Left cardiac atrium (tissue), 4 donors: ENCODE measurements at regions not wholly inside any gene's neighbourhood (a gene's known extent, or its start where the extent isn't known, plus 50 kb on each side); places are given as distances from the start of the nearest gene placed in this dataset.

ENCODE experiments used
- ATAC-seq, 2 donors: fragments of 200-7000 bp; cut with Tn5 transposase; one replicate each; pipeline ENCODE4 v1.9.1; 2020; ENCODE audit warnings: mild to moderate bottlenecking in 2 of 2, moderate library complexity in 2 of 2
- DNase-seq: peaks from one replicate; pipeline ENCODE4 v3.0.0-alpha.2; 2020
- intact Hi-C, 2 donors: fragments of 100-400 bp; cut with DNase I; formaldehyde crosslinking; loops; one replicate each; pipeline versions ENCODE4 v1.14.1 to v1.15.1; 2022 to 2023
- donor health status: DM: no; HTN: yes; CAD: no.
- donor health status: DM: no; HTN: yes; CAD: no; lungs with severe emphysema.
- donor health status: DM: yes; HTN: yes; CAD: no.
- donor health status: Dilated cardiomyopathy.

DNA sequence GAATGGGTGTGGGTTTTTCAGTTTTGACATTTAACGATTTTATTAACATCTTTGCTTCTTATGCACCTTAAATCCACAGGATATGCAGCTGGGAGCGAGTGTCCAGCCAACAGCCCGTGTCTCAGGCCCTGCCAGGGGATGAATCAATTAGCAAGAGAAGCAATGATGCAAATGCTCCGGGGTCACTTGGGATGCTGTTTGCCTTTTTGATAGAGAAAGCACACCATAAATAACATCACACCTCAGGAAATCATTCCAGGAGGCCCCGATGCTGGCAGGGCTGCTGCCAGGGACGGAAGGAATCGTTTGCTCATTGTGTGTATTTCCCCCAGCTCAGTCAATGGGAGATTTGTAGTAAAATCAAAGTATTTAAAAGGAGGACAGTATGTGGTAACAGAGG is 394.0 kb upstream of the HNRNPA3 start:
- no peak for ATAC-seq
- intact Hi-C loops, result loop anchor here (10.0 kb wide), 3 partner anchors 134 to 694 kb away; partner anchors contain the start of genes HOXD8 (in 1 of the 2) and HOXD9 (in 1 of the 2)
- DNase-seq, result no peak

DNA sequence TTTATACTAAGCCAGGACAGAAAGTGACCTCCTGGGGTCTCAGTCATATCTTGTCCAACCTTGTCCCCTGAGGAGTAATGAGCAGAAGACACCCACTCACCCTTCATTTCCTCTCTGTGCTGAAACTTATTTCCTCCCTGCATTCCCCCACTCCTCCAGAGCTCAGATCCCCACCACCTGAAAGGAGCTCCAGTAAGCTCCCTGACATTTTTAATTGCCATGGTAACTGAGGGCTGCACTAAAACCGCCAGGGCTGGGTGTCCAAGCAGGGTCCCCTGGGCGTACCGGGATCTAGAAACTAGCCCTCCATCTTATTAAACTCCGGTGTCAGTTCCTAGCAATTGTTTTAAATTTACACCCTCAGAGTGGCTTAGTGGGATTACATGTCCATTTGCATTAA is 393.3 kb upstream of the HNRNPA3 start:
- ATAC-seq (no peak), DNase-seq (no peak)
- intact Hi-C loops, result loop anchor here (10.0 kb wide), 3 partner anchors 135 to 695 kb away; partner anchors contain the start of genes HOXD8 (in 1 of the 2) and HOXD9 (in 1 of the 2)

DNA sequence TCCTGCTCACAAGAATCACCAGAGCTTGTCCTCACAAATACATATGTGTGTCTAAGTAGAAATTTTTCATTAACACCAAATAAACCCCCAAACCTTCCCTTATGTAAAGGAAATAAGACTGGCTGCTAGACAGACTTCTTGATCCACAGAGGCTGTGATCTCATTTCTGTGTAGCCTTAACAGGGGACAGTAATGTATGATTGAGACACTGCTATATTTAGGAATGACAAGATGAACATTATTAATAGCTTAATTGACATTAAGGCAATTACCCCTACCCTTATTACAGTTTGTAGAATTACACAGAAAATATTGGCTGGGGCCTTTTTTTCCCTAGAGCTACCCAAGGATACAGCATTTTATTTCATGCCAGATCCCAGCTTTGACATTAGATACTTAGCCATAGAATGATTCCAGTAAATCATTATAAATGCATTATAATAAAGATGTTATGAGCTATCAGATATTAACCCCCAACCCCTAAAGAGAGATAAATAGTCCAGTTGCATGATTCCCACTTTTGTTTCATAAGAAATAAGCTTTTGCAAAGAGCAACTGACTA is 392.1 kb upstream of the HNRNPA3 start:
- no peak for ATAC-seq
- intact Hi-C loops, result no loop called here
- DNase-seq, result no peak

DNA sequence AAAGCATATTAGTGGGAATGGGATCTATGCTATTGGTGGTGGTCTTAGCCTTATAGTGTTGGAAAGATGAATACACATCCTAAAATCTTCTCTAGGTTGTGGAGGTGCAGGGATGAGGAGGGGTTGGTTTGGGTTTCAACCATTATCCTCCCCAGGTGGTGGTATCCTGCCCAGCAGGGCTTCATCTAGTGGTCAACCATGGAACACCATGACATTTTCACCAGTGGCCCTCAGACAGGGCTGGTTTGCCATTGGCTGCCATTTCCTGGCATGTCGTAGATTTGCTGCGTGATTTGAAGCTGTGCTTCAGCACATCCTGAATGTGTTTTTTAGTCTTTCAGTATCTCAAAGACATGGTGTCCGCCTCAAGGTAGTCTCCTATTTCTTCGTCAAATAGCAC is 391.2 kb upstream of the HNRNPA3 start:
- DNase-seq, result no peak
- intact Hi-C loops, result no loop called here
- no peak for ATAC-seq

DNA sequence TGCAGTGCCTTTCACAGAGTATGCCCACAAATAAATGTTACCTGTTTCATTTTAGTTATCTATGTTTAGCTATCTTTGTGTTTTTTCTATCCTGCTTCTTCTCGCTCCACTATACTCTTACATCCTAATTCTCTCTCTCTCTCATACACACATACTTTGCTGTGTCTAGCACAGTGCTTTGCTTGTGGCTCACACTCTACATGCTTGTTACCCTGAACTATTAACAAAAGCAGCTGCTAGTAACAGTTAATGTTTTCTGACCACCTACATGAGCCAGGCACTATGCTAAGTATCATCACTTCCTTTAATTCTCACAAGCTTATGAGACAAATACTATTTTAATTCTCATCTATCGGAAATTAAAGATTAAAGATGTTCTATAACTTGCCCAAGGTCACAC is 390.5 kb upstream of the HNRNPA3 start:
- ATAC-seq (no peak), DNase-seq (no peak)
- intact Hi-C loops, result no loop called here

DNA sequence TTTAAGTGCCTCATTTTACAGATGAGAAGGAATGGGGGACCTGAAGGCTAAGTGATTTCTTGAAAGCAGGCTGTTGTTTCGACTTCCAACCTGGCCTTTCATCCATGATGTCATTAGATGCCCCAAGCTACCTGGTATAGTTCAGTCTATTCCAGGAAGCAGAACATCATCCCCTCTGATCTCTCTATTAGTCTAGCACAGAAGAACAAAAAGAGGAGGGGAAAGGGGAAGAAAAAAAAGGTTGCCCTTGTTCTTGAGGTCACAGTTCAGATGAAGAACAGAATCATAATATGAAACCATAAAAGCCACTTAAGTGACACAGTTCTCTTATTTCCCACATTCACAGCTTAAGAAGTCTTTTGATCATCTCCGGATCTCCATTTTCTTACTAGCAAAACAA is 386.2 kb upstream of the HNRNPA3 start:
- intact Hi-C loops, result no loop called here
- ATAC-seq (no peak), DNase-seq (no peak)

DNA sequence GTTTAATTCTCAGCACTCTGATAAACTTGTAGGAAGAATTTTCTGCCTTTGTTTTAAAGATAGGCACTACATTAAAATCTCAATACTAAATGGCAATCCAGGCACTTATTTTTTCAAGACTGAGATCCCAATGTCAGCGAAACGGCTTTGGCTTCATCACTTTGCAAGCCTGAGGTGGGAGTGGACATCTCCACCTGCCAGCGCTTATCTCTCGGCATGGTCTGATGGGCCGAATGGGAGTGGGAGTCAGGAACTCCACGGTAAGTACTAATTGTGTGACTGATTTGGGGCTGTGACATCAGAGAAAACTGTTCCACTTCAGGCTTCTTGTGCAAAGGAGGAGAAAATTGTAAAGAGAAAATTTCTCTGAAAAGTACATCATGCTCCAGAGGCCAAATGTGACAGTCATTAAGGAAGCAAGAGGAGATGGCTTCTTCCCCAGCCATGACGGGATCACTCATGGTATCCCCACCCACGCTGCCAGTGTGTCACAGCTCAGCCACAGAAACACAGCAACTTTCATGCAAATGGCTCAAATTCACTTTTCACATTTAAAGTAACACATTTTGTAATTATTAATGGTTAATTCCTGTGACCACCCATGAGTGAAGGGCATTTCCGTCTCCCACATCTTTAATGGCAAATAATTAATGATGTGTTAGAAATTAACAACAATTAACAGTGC is 385.5 kb upstream of the HNRNPA3 start:
- DNase-seq (no peak), ATAC-seq (no peak)
- intact Hi-C loops, result no loop called here

DNA sequence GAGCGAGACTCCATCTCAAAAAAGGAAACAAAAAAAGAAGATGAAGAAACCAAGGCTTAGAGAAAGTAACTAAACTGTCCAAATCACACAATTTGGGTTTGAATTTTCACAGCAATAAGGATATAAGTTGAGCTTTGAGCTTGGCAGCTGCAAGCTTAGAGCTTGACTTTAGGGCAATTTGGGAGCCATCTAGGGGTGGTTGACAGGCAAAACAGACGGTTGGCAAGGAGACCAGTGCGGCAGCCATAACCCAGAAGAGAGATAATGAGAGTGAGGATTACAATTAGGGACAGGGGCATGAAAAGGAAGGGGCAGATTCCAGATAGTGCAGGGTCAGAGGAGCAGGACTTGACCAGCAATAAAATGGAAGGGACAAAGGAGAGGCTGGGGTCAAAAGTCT is 382.2 kb upstream of the HNRNPA3 start:
- DNase-seq (no peak), ATAC-seq (no peak)
- intact Hi-C loops, result no loop called here

DNA sequence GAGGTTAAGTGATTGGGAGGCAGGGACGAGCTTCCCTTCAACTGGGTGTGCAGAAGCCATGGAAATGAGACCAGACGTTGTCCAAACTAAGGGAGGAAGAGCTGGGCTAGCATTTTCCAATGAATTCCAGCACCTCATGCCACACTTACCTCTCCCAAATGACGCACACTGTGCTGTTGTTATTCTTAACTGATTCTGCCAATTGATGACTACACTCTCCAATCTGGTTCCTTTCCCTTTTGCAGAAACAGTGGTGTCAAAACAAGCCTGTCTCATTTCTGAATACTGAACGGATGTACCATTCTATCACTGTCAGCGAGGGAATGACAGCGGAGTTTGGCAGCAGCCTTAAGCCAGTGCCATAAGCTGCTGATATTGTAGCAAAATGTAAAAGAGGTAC is 380.5 kb upstream of the HNRNPA3 start:
- ATAC-seq, result no peak
- intact Hi-C loops, result no loop called here
- DNase-seq, result no peak

DNA sequence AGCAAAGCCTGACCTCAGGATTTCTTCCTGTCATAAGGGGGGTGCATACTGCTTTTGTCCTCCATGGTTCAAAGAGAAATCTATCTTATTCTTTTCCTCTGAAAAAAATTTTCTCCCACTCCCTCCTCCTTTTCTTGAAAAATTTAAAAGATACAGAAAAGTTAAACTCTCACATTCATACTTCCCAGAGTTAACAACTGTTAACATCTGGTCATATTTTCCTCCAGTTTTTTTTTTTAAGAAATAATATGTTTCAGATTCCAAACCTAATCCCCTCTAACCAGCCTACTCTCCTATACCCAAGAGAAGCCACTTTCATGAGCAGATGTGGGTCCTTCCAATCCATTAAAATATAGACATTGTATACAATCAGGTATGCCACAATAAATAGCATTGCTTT is 378.9 kb upstream of the HNRNPA3 start:
- intact Hi-C loops, result no loop called here
- DNase-seq (no peak), ATAC-seq (no peak)

DNA sequence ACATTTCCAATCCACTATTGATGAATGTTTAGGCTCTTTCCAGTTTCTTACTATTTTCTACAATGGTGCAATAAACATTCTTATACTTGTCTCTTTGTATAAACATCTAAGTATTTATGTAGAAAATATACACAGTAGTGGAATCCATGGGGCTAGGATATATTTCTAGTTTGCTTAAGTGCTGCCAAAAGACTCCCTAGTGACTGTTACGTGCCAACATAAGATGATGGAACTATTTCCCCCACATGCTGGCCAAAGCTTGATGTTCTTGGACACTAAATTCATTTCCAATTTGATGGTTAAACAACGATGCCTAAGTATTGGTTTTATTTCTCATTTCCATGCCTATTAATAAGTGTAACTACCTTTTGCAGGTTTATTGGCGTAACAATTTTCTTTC is 378.4 kb upstream of the HNRNPA3 start:
- intact Hi-C loops, result no loop called here
- DNase-seq, result no peak
- no peak for ATAC-seq

DNA sequence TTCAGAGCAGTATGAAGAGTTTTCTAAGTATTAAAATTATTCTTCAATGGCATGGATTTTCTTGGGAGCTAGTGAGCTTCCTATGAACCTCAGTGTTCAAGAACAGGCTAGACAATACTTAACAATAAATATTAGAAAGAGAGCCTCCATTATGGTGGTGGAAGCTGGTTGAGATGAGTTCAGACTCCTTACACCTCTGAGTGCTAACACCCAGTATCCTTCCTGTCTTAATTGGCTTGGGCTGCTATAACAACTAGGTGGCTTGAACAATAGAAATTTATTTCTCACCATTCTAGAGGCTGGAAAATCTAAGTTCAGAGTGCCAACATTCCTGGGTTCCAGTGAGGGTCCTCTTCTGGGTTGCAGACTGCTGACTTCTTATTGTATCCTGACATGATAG is 369.4 kb upstream of the HNRNPA3 start:
- DNase-seq, result no peak
- intact Hi-C loops, result no loop called here
- ATAC-seq, result no peak

DNA sequence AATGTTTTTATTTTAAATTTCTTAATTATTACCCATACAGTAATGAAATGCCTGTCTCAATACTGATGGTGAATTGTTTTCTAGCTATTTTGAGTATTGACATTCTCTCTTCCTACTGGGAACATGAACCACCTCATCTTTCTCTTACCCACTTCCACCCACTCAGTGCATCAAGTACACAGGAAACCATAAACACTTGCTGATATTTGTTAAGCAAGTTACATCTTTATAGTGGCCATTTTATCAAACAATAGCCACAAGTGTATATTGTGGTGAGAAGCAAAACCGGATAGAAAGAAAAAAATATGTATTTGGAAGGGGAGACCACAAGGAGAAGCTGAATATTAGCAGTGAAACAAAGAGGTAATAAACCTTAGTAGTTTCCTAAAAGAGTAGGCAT is 368.1 kb upstream of the HNRNPA3 start:
- no peak for DNase-seq
- intact Hi-C loops, result no loop called here
- no peak for ATAC-seq

DNA sequence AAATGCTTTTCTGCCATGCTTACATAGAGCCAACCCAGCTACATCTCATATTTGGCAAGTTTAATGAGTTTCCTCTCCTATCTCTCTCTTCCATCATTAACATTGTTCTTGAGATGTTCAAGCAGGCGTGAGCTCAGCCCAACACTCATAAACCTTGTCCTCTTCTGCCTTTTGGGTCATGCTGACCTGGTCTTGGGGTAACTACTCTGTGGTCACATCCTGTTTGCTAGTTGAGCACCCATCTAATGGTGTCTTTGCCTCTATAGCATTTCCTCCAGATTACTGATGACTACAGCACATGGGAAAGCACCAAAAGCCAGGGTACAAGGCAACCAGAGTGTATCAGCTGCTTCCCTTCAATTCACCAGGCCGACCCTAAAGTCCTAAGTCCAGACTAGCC is 366.9 kb upstream of the HNRNPA3 start:
- ATAC-seq (no peak), DNase-seq (no peak)
- intact Hi-C loops, result no loop called here

DNA sequence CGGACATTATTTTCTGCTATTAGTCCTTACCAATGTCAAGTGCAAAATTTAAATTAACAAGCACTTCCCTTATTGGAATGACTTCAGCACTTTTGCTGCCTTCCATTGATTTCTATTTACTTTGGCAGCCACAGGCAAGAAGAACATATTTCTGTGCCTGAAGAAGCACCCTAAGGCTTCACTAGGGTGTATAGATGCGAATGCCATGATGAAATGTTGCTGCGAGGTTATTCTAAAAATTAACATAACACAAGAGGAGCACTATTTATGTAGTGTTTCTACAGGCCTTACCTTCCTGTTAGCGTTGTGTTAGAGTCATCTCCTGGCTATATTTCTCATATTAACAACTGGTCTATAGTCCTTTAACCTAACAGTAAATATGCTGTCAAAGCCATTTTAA is 365.0 kb upstream of the HNRNPA3 start:
- intact Hi-C loops, result no loop called here
- DNase-seq, result no peak
- ATAC-seq, result no peak

DNA sequence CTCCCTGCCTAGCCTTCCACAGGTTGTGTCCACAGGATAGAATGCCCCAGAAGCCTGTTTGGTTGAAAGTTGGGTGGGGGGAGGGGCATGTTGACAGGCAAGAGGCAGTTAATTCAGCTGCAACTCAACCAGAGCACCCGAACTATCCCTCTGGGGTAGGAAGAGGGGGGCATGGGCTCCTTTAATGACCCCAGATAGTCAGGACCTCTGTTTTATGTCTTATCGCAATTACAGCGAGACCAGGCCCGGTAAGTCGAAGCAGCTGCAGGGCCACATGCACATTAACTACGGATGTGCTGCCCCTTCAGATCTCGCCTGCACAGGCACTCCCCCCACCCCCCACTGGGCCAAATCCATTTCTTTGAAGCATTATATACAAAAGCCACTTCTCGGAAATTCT is 363.8 kb upstream of the HNRNPA3 start:
- DNase-seq (no peak), ATAC-seq (no peak)
- intact Hi-C loops, result no loop called here

DNA sequence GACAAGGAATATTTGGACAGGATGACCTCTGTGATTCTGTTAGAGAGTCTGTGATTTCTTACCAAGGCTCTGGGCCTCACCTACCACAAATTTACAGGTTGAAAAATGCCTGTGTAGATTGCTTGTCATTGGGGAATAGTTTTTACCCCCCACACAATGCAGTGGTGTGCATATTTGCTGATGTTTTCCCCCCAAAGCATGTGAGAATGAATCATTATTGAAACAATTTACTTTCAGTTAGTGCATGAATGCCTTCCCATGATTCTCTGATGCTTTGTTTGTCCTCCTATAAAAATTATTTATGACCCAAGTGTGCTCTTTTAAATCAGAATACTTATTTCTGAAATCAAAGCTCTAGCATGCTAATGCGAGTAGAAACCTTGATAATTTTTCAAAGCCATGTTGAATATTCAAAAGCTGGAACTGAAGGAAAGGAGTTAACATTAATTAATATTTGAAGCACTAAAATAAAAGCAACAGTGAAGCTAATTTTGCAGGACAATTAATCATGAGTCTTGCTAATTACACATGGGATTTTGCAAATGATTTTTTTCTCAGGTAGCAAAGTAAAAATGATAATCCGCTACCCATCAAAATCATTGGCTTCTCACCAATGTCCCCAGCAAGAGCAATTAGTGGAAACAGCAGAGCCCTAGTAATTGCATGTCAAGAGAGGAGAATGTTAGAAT is 361.2 kb upstream of the HNRNPA3 start:
- no peak for DNase-seq
- no peak for ATAC-seq
- intact Hi-C loops, result no loop called here

DNA sequence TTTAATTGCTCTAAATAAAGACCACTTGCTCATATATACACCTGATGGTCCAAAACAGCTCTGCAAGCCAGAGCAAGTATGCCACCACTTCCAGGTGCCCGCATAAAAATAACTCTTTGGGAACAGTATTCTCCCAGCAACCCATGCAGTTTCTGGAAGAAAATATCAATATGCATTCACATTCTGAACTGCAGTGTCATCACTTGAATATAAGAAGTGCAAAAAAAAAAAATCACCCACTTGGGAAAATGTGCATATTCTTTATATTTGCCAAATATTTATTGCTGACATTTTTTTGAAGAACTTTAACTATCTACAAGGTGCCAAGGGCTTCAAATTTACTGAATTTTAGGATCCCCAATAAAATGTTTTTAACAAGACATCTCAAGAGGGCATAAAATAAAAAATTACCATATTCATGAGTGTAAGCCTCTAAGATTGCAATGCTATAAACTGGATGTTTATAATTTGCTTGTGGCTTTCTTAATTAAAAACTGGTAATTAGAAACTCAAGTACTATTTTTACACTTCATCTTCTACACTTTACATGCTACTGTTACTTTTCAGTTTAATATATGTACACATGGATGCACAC is 360.6 kb upstream of the HNRNPA3 start:
- ATAC-seq, result no peak
- intact Hi-C loops, result no loop called here
- no peak for DNase-seq

DNA sequence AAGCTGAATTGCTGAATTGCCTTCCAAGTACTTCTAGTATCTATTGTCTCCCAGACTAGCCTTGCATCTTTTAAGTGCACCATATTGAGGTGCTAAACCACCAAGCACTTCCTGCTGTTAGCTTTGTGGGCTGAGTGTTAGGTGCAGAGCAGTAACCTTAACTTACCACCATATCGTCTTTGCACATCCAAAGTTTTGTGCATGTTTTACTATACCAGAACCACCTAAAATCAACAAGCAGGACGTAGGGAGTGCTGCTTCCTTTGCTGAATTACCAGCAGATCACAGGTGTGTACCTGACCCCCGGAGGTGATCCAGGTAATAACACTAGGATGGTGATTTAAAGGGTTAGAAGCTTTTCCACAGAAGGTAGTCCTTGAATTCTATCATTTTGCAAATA is 359.9 kb upstream of the HNRNPA3 start:
- intact Hi-C loops, result no loop called here

DNA sequence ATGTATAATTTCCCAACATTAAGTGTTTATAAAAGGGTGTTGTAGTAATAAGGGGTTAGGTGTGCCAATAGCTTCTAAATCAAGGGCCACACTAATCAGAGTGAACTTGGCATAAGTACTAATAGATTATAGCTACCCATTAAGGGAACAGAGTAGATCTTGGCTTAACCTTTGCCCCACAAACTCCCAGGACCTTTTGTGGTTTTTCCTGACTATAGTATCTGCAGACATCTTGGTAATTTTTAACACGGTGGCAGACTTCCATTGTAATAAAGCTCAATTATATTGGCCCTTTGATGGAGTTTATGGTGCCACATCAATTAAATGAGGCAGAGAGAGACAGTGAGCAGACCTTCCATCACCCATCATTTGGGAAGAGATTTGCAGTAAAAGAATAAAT is 358.5 kb upstream of the HNRNPA3 start:
- ATAC-seq (no peak), DNase-seq (no peak)
- intact Hi-C loops, result no loop called here

More for the DNA sequence above, 359.9 kb upstream of the HNRNPA3 start:
- ATAC-seq (peak in 1 of 2 donors; percentile 73), DNase-seq (no peak)
